GM18499 (cell line): ENCODE measurements at regions not wholly inside any gene's neighbourhood (a gene's known extent, or its start where the extent isn't known, plus 50 kb on each side); places are given as distances from the start of the nearest gene placed in this dataset.

Experiments
- ATAC-seq: cut with Tn5 transposase; IDR thresholded peaks from one replicate; pipeline ENCODE4 v1.9.1; 2021; ENCODE audit warnings: moderate number of reproducible peaks; ENCODE audit not compliant: insufficient read depth, unreplicated experiment

DNA sequence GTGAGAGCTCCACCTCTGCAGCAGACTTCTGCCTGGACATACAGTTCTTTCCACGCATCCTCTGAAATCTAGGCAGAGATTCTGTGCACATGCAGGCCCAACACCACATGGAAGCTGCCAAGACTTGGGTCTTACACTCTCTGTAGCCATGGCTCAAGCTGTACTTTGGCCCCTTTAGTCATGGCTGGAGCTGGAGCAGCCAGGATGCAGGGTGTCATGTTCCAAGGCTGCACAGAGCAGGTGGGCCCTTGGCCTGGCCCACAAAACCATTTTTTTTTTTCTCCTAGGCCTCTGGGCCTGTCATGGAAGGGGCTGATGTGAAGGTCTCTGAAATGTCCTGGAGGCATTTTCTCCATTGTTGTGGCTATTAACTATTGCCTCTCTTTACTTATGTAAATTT lies 990.5 kb upstream of the ADGRL3 start:
- no peak for ATAC-seq

DNA sequence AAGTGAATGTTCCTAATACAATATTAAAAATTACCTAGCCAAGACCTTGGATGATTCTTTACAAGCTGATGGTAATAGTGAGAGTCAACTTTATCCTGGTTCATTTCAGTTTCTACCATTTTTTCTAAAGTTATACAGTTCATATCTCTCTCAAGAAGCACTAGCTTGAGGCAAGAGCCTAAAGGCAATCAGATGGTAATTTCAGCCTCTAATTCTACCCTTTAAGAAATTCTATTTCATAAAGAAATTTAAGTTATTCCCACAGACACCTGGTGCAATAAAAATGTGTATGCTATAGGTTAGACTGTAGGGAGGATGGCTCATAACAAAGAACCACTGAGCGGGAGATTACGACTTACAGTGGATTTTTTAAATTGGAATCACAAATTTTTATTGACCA lies 984.2 kb upstream of the ADGRL3 start:
- no peak for ATAC-seq

DNA sequence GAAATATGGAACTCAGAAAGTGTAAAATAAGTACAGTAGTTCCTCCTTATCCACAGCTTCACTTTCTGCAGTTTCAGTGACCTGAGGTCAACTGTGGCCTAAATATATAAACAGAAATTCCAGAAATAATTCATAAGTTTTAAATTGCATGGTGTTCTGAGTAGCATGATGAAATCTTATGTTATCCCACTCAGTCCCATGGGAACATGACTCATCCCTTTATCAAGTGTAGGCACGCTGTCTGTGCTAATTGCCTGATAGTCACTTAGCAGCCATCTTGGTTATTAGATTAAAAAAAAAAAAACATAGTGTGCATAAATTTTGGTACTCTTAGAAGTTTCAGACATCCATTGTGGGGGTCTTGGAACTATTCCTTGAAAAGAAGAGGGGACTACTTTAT lies 983.4 kb upstream of the ADGRL3 start:
- no peak for ATAC-seq

DNA sequence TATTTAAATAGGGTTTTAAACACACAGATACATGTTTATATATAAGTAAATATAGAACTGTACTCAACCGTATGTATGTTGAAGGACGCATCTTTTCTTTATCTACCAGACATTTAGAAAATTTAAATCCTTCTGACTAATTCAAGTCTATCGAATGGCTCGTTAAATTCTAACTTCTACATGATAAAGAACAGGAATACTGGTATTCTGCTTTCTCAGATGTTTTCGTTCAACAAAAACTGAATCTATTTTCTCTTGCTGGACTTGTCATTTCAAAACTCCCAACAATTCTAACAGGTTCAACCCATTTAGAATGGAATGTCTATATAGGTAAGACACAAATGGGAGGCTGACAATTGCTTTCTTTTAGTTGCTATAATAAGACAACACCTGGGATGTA lies 978.3 kb upstream of the ADGRL3 start:
- ATAC-seq, result no peak

DNA sequence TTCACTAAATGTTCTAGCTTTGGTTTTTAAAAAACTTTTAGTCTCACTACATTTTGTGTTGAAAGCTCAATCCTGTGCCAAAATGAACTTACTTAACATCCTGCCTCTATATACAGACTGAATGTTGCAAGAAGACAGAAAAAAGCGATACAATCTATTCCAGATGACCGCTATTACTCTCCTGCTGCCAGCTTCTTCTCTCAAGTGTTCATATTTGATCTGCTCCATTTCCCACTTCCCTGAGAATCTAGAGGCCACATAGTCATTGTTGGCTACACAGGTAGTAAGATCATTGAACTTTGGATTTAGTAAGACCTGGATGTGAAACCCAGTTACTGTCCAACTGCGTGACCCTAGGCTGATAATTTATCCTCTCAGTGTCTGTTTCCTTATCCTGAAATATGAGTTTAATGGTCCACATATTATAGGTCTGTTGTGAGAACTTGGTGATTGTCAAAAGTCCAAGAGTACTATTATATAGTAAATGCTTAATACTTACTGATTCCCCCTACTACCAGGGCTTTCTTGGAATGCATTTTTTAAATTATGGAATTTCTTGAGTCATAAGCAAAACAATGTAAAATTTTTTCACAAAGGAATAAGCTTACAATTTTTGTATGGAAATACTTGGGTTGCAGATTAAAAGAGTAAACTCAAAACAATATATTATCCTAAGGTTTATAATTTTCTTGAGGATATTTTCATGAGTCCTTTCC lies 976.8 kb upstream of the ADGRL3 start:
- no peak for ATAC-seq

DNA sequence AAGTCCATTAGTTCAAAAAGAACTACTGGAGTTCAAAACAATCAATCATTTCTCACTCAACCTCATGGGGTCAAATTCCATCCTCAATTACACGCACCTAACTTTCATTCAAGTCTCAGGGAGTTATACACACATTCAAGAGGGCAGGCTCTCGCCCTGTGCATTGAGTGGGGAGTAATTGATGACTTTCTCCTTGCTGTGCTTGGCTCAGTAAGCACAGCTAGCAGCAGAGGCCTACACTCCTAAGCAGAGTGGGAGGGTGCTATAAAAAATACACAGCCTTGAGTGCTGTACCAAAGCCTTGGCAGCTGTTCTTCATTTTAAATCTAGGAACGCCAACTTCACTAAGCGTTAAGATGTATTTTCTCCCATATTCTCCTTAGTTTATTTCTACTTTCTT lies 958.3 kb upstream of the ADGRL3 start:
- no peak for ATAC-seq

DNA sequence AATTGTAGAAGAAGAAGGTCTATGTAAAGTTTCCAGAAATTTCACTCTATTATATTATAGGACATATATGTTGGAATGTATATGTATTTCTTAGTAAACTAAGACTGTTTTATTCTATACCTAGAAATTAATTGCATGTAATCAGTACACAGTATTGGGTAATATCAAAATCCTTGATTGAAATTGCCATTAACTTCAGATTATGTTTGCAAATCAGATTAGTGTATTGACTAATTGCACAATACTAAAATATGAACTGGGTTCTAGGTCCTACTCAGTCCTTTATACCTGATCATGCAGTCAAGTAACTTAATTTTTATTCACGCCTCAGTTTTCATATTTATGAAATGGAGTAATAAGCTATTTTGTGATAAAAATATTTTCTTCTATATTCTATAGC lies 950.3 kb upstream of the ADGRL3 start:
- no peak for ATAC-seq

DNA sequence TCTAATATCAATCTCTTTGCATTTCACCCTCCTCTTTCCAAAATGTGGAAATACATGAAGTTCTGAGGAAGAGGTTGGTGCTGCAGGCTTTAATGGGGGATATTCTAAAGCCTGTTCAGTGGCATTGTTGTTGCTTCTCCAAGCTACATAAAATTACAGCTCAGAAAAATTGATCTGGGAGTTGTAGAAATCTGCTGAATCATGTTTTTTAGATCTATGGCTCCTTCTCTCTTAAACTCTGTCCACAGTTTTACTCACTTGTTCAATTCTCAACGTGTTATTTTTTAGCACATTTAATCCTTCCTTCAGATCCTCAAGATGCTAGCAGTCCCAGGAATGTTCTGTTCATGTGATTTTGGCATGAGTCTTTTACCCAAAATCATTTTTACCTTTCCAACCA lies 949.5 kb upstream of the ADGRL3 start:
- no peak for ATAC-seq

DNA sequence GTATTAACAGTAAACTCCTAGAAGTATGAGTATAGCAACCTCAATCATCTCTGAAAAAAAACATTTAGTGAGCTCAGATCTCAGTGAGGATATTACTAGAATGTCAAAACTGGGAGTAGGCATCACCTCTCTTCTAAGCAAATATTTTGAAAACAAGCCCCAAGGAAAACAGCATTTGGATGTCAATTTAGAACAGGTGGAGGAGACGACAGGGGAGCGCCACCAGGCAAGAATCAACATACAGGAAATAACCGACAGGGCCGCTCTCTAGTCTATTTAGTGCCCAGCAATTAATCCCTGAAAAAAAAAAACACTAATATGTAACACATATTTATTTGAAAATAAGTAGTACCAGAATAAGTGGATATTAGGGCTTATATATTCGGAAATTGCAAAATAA lies 940.3 kb upstream of the ADGRL3 start:
- no peak for ATAC-seq

DNA sequence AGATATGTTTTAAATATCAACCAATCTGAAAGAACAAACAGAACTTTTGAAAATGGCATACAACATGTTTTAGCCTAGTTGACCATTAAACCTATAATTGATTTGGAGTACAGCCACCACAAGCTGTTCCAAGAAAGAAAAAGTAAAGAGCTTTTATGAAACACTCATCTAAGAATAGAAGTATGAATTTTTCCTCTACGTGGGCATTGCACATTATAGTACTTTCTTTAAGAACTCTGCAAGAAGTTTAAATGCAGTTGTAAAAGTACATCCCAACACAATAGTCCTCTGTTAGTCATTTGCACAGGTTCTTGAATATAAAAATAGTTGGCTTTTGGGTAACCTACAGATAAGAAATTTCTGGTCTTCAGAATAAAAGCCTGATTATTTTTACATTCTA lies 933.6 kb upstream of the ADGRL3 start:
- no peak for ATAC-seq

DNA sequence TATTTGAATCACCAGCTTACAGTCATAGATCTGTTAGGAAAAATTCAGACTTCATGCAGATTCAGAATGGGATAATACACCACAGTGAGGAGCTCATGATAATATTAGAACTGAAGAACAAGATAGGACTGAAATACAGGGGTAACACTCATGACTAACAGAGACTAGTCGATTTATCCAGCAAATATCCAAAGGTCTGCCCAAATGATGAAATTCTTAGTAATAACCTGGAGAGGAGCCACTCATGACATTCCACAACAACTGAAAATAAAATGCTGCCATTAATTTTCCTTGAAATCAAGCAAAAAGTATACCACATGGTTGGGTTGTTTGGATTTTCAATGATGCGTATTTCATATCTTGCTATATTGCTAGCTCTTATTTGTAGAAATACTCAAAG lies 903.7 kb upstream of the ADGRL3 start:
- no peak for ATAC-seq

DNA sequence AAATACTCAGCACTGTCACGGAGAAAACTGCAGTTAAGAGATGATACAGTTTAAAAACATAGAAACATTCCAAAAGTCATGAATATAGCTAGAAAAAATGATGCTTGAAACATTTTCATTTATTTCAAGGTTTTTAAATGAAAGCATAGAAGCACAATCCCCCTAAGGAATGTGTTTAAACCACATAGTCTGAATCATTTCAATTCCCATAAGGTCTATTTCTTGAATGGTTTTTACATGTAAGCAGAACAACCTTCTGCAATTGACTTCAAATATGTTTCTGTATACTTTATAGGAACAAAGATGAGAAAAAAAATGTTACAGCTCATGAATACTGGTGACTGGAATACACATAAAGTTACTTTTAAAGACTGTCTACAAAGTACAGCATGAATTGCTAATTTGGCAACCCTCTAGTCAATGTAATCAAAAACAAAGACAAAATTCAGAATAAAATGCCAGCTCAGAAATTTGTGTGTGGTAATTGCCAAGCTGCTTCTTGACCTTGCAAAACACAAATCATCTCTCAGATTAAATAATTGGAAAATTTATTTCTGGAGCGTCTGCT lies 886.4 kb upstream of the ADGRL3 start:
- ATAC-seq, result no peak

DNA sequence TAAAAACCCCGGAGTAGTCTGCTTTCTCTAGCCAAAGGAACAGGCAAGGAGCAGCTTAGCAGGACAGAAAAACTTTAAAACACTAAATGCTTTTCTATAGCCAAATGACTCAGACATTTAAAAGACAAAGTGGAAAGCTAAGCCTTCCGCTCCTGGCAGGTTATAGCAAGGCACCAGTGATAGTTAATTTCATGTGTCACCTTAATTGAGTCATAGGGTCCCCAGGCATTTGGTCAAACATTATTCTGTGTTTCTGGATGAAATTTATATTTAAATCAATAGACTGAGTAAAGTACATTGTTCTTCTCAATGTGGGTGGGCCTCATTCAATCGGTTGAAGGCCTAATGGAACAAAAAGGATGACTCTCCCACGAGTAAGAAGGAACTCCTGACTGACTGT lies 885.7 kb upstream of the ADGRL3 start:
- no peak for ATAC-seq

DNA sequence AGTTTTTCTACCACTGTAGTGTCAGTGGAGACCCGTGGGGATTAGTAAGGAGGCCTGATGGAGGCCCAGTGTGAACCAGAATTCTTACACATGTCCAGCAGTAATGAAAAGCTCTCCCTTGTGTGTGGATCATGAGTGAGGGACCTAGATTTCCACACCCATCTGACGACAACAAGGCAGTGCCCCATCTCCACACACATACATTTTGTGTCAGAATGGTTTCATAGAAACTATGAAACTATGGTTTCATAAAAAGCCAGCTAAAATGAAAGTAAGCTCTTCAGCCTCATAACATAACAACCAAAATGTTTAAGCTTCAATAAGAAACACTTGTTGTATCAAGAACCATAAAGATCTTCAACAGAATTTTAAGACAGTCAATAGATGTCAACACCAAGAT lies 884.5 kb upstream of the ADGRL3 start:
- no peak for ATAC-seq

DNA sequence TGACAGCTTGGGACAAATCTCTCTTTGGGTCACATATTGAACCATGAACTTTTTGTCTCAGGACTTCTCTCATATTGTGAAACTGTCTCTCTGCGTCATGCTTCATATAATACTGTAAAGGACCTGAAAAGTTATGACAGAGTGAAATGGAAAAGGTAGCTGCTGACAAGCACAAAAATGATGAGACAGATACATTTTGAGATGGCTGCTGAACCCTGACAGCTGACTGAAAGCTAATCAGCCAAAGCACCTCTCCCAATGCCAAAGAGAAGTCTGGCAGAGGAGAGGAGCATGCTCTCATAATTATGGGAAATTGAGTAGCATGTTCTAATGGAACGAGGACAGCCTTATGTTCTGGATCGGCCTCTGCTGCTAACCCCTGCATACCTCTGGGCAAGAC lies 873.4 kb upstream of the ADGRL3 start:
- ATAC-seq, result no peak

DNA sequence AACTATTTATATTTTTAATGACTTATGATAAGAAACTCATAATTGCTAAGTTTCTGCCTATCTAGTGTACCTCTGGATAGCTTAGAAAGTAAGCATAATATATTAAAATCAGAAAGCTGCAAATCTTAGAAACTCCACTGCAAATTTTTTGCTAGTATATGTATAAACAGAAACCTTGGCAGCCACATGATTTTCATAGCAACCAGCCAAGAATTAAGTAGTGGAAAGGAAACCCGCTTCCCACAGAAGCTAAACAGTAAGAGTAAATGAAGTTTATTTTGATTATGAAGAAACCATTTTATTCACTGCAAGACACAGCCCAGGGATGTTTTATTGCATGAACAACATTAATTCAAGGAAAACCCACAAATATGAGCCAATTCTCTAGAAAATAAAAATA lies 872.5 kb upstream of the ADGRL3 start:
- no peak for ATAC-seq

DNA sequence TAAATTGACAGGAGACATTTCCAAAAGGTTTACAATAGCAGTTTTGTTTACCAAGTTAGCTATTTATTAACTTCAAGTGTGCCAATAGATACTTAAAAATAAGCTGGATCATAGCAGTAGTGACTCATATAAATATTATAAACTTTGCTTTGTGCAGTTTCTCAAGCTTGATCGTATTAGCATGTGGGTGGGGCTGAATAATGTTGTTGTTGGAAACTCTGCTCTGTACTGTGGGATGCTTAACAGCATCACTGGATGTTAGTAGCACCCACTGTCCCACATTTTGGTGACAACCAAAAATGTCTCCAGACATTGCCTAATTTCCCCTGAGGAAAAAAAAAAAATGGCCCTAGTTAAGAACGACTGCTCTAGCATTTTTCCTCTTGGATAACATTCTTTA lies 855.2 kb upstream of the ADGRL3 start:
- ATAC-seq, result no peak

DNA sequence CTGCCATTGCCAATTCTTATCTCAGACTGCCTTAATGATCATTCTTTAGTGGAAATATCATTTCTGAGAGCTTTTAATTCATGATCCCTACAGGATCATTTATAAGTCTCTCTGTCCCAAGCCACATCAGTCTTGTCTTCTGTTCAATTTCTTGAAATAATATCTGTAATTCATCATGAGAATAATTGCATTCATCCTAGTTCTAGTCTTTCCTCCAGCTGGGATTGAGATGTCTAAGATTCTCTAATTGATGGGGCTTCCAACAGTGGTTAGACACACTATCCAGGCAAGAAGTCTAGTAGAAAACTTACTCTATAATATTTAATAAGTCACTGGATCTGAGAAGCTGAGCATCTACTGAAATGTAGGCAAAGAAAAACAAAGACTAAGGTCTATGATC lies 854.7 kb upstream of the ADGRL3 start:
- no peak for ATAC-seq

DNA sequence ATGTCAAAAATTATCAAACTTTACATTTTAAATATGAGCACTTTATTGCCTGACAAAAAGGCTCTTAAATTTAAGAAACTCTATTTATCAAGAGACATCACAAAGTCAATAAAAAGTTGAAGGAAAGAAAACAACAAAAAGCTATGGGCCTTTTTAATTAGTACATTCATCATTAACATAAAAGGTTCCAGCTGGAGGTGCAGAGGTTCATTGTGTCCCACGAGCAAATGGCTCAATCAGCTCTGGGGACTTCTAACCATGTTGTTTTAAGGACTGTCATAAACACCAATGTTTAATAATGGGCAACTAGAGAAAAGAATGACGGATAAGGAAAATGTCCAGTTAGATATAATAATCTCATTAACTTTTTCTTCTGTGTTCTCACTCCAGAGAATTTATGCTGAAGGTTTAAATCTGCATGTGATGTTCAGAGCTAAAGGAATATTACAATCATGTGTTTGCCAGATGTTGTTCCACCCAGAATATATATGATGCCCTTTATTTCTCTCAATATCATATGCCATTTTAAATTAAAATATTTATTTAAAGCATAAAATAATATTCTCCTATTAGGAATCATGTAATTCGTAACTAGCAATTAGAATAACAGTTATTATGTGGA lies 840.3 kb upstream of the ADGRL3 start:
- no peak for ATAC-seq

DNA sequence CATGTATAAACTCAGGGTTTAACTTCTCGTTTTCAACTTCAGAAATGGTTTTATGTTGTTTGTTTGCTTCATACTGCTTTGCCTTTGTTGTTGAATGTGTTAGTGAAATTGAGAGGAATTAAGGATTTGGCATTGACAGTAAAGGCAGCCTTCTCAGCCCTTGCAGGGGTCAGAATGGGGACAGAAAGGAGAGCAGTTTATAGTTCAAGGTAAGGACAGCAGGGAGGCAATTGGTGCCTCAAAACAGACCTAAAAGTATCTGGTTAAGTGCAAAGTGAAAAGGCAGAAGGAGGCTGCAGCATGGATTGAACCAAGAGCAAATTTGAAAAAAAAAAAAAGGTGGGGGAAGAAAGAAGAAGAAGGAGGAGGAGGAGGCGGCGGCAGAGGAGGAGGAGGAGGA lies 835.0 kb upstream of the ADGRL3 start:
- no peak for ATAC-seq

DNA sequence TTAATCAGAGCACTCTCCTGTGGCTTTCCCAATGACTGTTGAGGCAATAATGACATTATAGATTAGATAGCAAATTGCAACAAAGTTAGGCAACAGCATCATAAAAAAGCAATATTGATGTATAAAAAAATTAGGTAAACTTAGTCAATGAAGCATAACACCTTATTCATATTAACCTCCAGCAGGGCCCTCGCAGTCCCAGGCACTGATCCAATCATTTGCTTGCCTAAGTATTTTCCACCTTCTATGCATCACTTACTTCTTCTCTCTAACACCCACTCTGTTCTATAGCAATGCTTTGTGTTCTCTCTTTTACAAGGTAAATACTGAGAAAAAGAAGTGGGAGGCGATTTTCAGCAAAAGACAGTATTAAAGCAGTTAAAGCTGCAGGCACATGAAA lies 833.5 kb upstream of the ADGRL3 start:
- ATAC-seq, result no peak

DNA sequence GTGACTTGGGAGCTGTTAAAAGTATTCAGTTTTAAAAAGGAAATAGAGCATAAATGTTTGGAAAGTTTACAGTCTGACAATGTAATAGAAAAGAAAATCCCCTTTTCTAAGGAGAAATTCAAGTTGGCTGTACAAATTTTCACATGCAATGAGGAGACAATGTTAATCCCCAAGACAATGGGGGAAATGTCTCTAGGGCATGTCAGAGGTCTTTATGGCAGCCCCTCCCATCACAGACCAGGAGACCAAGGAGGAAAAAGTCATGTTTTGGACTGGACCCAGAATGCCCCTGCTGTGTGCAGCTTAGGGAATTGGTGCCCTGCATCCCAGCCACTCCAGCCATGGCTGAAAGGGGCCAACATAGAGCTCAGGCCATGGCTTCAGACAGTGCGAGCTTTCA lies 831.1 kb upstream of the ADGRL3 start:
- no peak for ATAC-seq
